ENCODE measurements at regions not wholly inside any gene's neighbourhood (a gene's known extent, or its start where the extent isn't known, plus 50 kb on each side); places are given as distances from the start of the nearest gene placed in this dataset.

GRCh38 chr10:90192825-90193224 is 491.4 kb downstream of the KIF20B start:
- no peaks in the 10 kb centered on the region for H3K27me3 Mint-ChIP-seq
- Histone ChIP-seq H3K27me3 (replicated peaks in 1 of 2; ENCODE audit: control insufficient read depth in 2 of 2, extremely low read depth in 1 of 2, insufficient read depth in 2 of 2, low read length in 1 of 2) (no peaks in the 10 kb centered on the region), H3K9me3 (no peaks in the 10 kb centered on the region), H3K4me1 (ENCODE audit: control insufficient read depth in 1 of 2, extremely low read depth in 1 of 2, insufficient read depth in 2 of 2, low read length in 2 of 2) (no peaks in the 10 kb centered on the region), H3K36me3 (ENCODE audit: control insufficient read depth in 2 of 2, extremely low read depth in 1 of 2, insufficient read depth in 1 of 2, low read length in 1 of 2) (no peaks in the 10 kb centered on the region), H3K27ac (ENCODE audit: low read length) (no peak overlapping the region), H3K4me3 (ENCODE audit: control insufficient read depth in 1 of 2, extremely low read depth in 1 of 2, low read length in 1 of 2) (no peak overlapping the region)
- ATAC-seq (replicated peaks in 1 of 4) (no peak), DNase-seq (no peak)
- H3K36me3 Mint-ChIP-seq = no peaks in the 10 kb centered on the region
- H3K9me3 Mint-ChIP-seq = no peaks in the 10 kb centered on the region
- CTCF ChIA-PET = no interaction called here
- WGBS (ENCODE audit: insufficient coverage) = no CpG with 5 or more reads among the region's 1 CpG
- POLR2A ChIA-PET = no interaction called here
- no peak overlapping the region for H3K27ac Mint-ChIP-seq
- no peaks in the 10 kb centered on the region for H3K4me1 Mint-ChIP-seq
- no peak overlapping the region for H3K4me3 Mint-ChIP-seq

- ATAC-seq (replicated peaks in 1 of 4) (no peak), DNase-seq (no peak)
- Histone ChIP-seq H3K36me3 (ENCODE audit: control insufficient read depth in 2 of 2, extremely low read depth in 1 of 2, insufficient read depth in 1 of 2, low read length in 1 of 2) (no peaks in the 10 kb centered on the region), H3K4me1 (ENCODE audit: control insufficient read depth in 1 of 2, extremely low read depth in 1 of 2, insufficient read depth in 2 of 2, low read length in 2 of 2) (no peaks in the 10 kb centered on the region), H3K9me3 (no peaks in the 10 kb centered on the region), H3K4me3 (ENCODE audit: control insufficient read depth in 1 of 2, extremely low read depth in 1 of 2, low read length in 1 of 2) (no peak overlapping the region), H3K27me3 (replicated peaks in 1 of 2; ENCODE audit: control insufficient read depth in 2 of 2, extremely low read depth in 1 of 2, insufficient read depth in 2 of 2, low read length in 1 of 2) (no peaks in the 10 kb centered on the region), H3K27ac (ENCODE audit: low read length) (no peak overlapping the region)
- Mint-ChIP-seq H3K4me1 (no peaks in the 10 kb centered on the region), H3K36me3 (no peaks in the 10 kb centered on the region), H3K27ac (no peak overlapping the region), H3K4me3 (no peak overlapping the region), H3K27me3 (no peaks in the 10 kb centered on the region), H3K9me3 (no peaks in the 10 kb centered on the region)
- POLR2A ChIA-PET = no interaction called here
- 83% methylated on average over 1 of the region's 2 CpGs for WGBS (ENCODE audit: insufficient coverage)
- CTCF ChIA-PET = no interaction called here
Measured at GRCh38 chr10:90193240-90193985, 492.0 kb downstream of the KIF20B start.

GRCh38 chr10:90195288-90195840 is 494.0 kb downstream of the KIF20B start:
- Histone ChIP-seq H3K27me3 (replicated peaks in 1 of 2; ENCODE audit: control insufficient read depth in 2 of 2, extremely low read depth in 1 of 2, insufficient read depth in 2 of 2, low read length in 1 of 2) (no peaks in the 10 kb centered on the region), H3K4me3 (ENCODE audit: control insufficient read depth in 1 of 2, extremely low read depth in 1 of 2, low read length in 1 of 2) (no peak overlapping the region), H3K27ac (ENCODE audit: low read length) (no peak overlapping the region), H3K9me3 (no peaks in the 10 kb centered on the region), H3K4me1 (ENCODE audit: control insufficient read depth in 1 of 2, extremely low read depth in 1 of 2, insufficient read depth in 2 of 2, low read length in 2 of 2) (no peaks in the 10 kb centered on the region), H3K36me3 (ENCODE audit: control insufficient read depth in 2 of 2, extremely low read depth in 1 of 2, insufficient read depth in 1 of 2, low read length in 1 of 2) (no peaks in the 10 kb centered on the region)
- ATAC-seq (replicated peaks in 1 of 4) (no peak), DNase-seq (no peak)
- CTCF ChIA-PET = no interaction called here
- Mint-ChIP-seq H3K27me3 (no peaks in the 10 kb centered on the region), H3K36me3 (no peaks in the 10 kb centered on the region), H3K27ac (no peak overlapping the region), H3K9me3 (no peaks in the 10 kb centered on the region), H3K4me3 (no peak overlapping the region), H3K4me1 (no peaks in the 10 kb centered on the region)
- POLR2A ChIA-PET = no interaction called here
- WGBS (ENCODE audit: insufficient coverage) = no CpG with 5 or more reads among the region's 3 CpGs

- Mint-ChIP-seq H3K36me3 (no peaks in the 10 kb centered on the region), H3K4me3 (no peak overlapping the region), H3K4me1 (no peaks in the 10 kb centered on the region), H3K9me3 (no peaks in the 10 kb centered on the region), H3K27ac (no peak overlapping the region), H3K27me3 (no peaks in the 10 kb centered on the region)
- no peaks in the 10 kb centered on the region for H3K4me1 ChIP-seq (ENCODE audit: control insufficient read depth in 1 of 2, extremely low read depth in 1 of 2, insufficient read depth in 2 of 2, low read length in 2 of 2)
- ChIA-PET CTCF (interaction anchor here in 1 of 2 donors (0.5 kb wide), 1 partner anchor 561 kb away, joined by 7 read pairs; no protein-coding TSS in a partner anchor), POLR2A (no interaction called here)
- ATAC-seq (replicated peaks in 1 of 4) (no peak), DNase-seq (no peak)
- no peaks in the 10 kb centered on the region for H3K9me3 ChIP-seq
- no peak overlapping the region for H3K4me3 ChIP-seq (ENCODE audit: control insufficient read depth in 1 of 2, extremely low read depth in 1 of 2, low read length in 1 of 2)
- H3K27ac ChIP-seq (ENCODE audit: low read length) = no peak overlapping the region
- H3K36me3 ChIP-seq (ENCODE audit: control insufficient read depth in 2 of 2, extremely low read depth in 1 of 2, insufficient read depth in 1 of 2, low read length in 1 of 2) = no peaks in the 10 kb centered on the region
- no peaks in the 10 kb centered on the region for H3K27me3 ChIP-seq (replicated peaks in 1 of 2; ENCODE audit: control insufficient read depth in 2 of 2, extremely low read depth in 1 of 2, insufficient read depth in 2 of 2, low read length in 1 of 2)
Measured at GRCh38 chr10:90197766-90198165, 496.4 kb downstream of the KIF20B start.

- Histone ChIP-seq H3K36me3 (ENCODE audit: control insufficient read depth in 2 of 2, extremely low read depth in 1 of 2, insufficient read depth in 1 of 2, low read length in 1 of 2) (no peaks in the 10 kb centered on the region), H3K9me3 (no peaks in the 10 kb centered on the region), H3K4me1 (ENCODE audit: control insufficient read depth in 1 of 2, extremely low read depth in 1 of 2, insufficient read depth in 2 of 2, low read length in 2 of 2) (no peaks in the 10 kb centered on the region), H3K27ac (ENCODE audit: low read length) (no peak overlapping the region), H3K27me3 (replicated peaks in 1 of 2; ENCODE audit: control insufficient read depth in 2 of 2, extremely low read depth in 1 of 2, insufficient read depth in 2 of 2, low read length in 1 of 2) (no peaks in the 10 kb centered on the region), H3K4me3 (ENCODE audit: control insufficient read depth in 1 of 2, extremely low read depth in 1 of 2, low read length in 1 of 2) (no peak overlapping the region)
- no peak for DNase-seq
- Mint-ChIP-seq H3K36me3 (no peaks in the 10 kb centered on the region), H3K4me1 (no peaks in the 10 kb centered on the region), H3K27ac (no peak overlapping the region), H3K27me3 (no peaks in the 10 kb centered on the region), H3K4me3 (no peak overlapping the region), H3K9me3 (no peaks in the 10 kb centered on the region)
- ChIA-PET CTCF (no interaction called here), POLR2A (no interaction called here)
- no peak for ATAC-seq (replicated peaks in 1 of 4)
- no CpG with 5 or more reads among the region's 2 CpGs for WGBS (ENCODE audit: insufficient coverage)
Measured at GRCh38 chr10:90199093-90199492, 497.7 kb downstream of the KIF20B start.

- Histone ChIP-seq H3K4me3 (ENCODE audit: control insufficient read depth in 1 of 2, extremely low read depth in 1 of 2, low read length in 1 of 2) (no peak overlapping the region), H3K36me3 (ENCODE audit: control insufficient read depth in 2 of 2, extremely low read depth in 1 of 2, insufficient read depth in 1 of 2, low read length in 1 of 2) (no peaks in the 10 kb centered on the region), H3K27ac (ENCODE audit: low read length) (no peak overlapping the region), H3K27me3 (replicated peaks in 1 of 2; ENCODE audit: control insufficient read depth in 2 of 2, extremely low read depth in 1 of 2, insufficient read depth in 2 of 2, low read length in 1 of 2) (no peaks in the 10 kb centered on the region), H3K9me3 (no peaks in the 10 kb centered on the region), H3K4me1 (ENCODE audit: control insufficient read depth in 1 of 2, extremely low read depth in 1 of 2, insufficient read depth in 2 of 2, low read length in 2 of 2) (no peaks in the 10 kb centered on the region)
- CTCF ChIA-PET = no interaction called here
- Mint-ChIP-seq H3K36me3 (no peaks in the 10 kb centered on the region), H3K27ac (no peak overlapping the region), H3K9me3 (no peaks in the 10 kb centered on the region), H3K4me1 (no peaks in the 10 kb centered on the region), H3K27me3 (no peaks in the 10 kb centered on the region), H3K4me3 (no peak overlapping the region)
- ATAC-seq (replicated peaks in 1 of 4) (no peak), DNase-seq (no peak)
- POLR2A ChIA-PET = no interaction called here
Measured at GRCh38 chr10:90199513-90199912, 498.1 kb downstream of the KIF20B start.

Measured in T-cell (primary cell).